CD14-positive monocyte (primary cell): ENCODE measurements at regions not wholly inside any gene's neighbourhood (a gene's known extent, or its start where the extent isn't known, plus 50 kb on each side); places are given as distances from the start of the nearest gene placed in this dataset.
"Not testable (repeated sequence)": the region's sequence is repeated elsewhere in the genome, so short reads cannot be mapped to it uniquely, and the experiment has no call there.

ENCODE experiments used
- DNase-seq, 3 donors: peaks; one replicate each; pipeline ENCODE4 v3.0.0-alpha.2; 2011 to 2022
- H2AFZ ChIP-seq: 2 replicates; pipeline ENCODE4 v1.6.0; 2012; ENCODE audit warnings: mild to moderate bottlenecking, low read depth, low read length, inconsistent platforms; ENCODE audit not compliant: insufficient read depth, poor library complexity, severe bottlenecking
- H3K27ac ChIP-seq, 2 donors: 1 replicate in 1 of 2; 2 replicates in 1 of 2; pipeline ENCODE4 v1.5.1; 2012 to 2013; ENCODE audit warnings: low read length in 2 of 2, control low read depth in 1 of 2, inconsistent platforms in 1 of 2, low read depth in 1 of 2, mild to moderate bottlenecking in 1 of 2
- H3K27me3 ChIP-seq, 2 donors: one replicate each; pipeline versions ENCODE4 v1.6.0 to v1.6.1; 2011 to 2013; ENCODE audit warnings: low read length in 2 of 2; ENCODE audit not compliant: control insufficient read depth in 2 of 2, insufficient read depth in 2 of 2
- H3K36me3 ChIP-seq, 2 donors: replicated peaks in 1 of 2; 1 replicate in 1 of 2; 2 replicates in 1 of 2; pipeline versions ENCODE4 v1.5.1 to v1.6.1; 2012 to 2013; ENCODE audit warnings: low read length in 2 of 2, control low read depth in 1 of 2, inconsistent platforms in 1 of 2, mild to moderate bottlenecking in 1 of 2; ENCODE audit not compliant: insufficient read depth in 2 of 2, control insufficient read depth in 1 of 2
- H3K4me1 ChIP-seq, 2 donors: 1 replicate in 1 of 2; 2 replicates in 1 of 2; pipeline versions ENCODE4 v1.5.1 to v1.6.1; 2012 to 2013; ENCODE audit warnings: low read length in 2 of 2, control low read depth in 1 of 2, inconsistent platforms in 1 of 2, mild to moderate bottlenecking in 1 of 2, moderate library complexity in 1 of 2; ENCODE audit not compliant: insufficient read depth in 2 of 2, control insufficient read depth in 1 of 2
- H3K4me2 ChIP-seq: replicated peaks from 2 replicates; pipeline ENCODE3; 2012; ENCODE audit warnings: low read length, moderate library complexity, mild to moderate bottlenecking; ENCODE audit not compliant: poor library complexity, severe bottlenecking; ENCODE audit errors: extremely low read depth
- H3K4me3 ChIP-seq, 3 experiments: fragments of 200-600 bp in 1 of 3; sonication (generic) in 1 of 3; replicated peaks in 1 of 3; 1 replicate in 2 of 3; 2 replicates in 1 of 3; pipeline ENCODE4 v1.5.1; 2011 to 2013; ENCODE audit warnings: low read length in 3 of 3, mild to moderate bottlenecking in 3 of 3, control low read depth in 2 of 3, low read depth in 2 of 3, inconsistent platforms in 1 of 3, moderate library complexity in 1 of 3
- H3K79me2 ChIP-seq: 2 replicates; pipeline ENCODE4 v1.6.0; 2012; ENCODE audit warnings: mild to moderate bottlenecking, control low read depth, inconsistent platforms, low read length, moderate library complexity; ENCODE audit not compliant: insufficient read depth
- H3K9ac ChIP-seq: 2 replicates; pipeline ENCODE4 v1.6.0; 2017; ENCODE audit warnings: low read length, mild to moderate bottlenecking; ENCODE audit not compliant: insufficient read depth, poor library complexity, severe bottlenecking
- H3K9me3 ChIP-seq, 2 donors: replicated peaks in 1 of 2; 1 replicate in 1 of 2; 2 replicates in 1 of 2; pipeline versions ENCODE4 v1.5.1 to v1.6.1; 2012 to 2013; ENCODE audit warnings: low read length in 2 of 2, control low read depth in 1 of 2; ENCODE audit not compliant: control insufficient read depth in 1 of 2, insufficient read depth in 1 of 2
- H4K20me1 ChIP-seq: 2 replicates; pipeline ENCODE4 v1.6.0; 2012; ENCODE audit warnings: mild to moderate bottlenecking, low read length, control low read depth, moderate library complexity; ENCODE audit not compliant: insufficient read depth
- H3K27ac Mint-ChIP-seq, 7 donors: one replicate each; pipeline ENCODE4 v1.8.0; 2020; ENCODE audit warnings: mild to moderate bottlenecking in 7 of 7, mixed read lengths in 7 of 7, moderate library complexity in 6 of 7, inconsistent platforms in 2 of 7
- H3K27me3 Mint-ChIP-seq, 3 donors: one replicate each; pipeline ENCODE4 v1.8.0; 2021 to 2022; ENCODE audit warnings: low read depth in 3 of 3, mild to moderate bottlenecking in 3 of 3, mixed read lengths in 3 of 3, moderate library complexity in 3 of 3, inconsistent platforms in 1 of 3
- H3K36me3 Mint-ChIP-seq, 2 donors: one replicate each; pipeline ENCODE4 v1.8.0; 2020; ENCODE audit warnings: mixed read lengths in 2 of 2, inconsistent platforms in 1 of 2, mild to moderate bottlenecking in 1 of 2
- H3K4me1 Mint-ChIP-seq: one replicate; pipeline ENCODE4 v1.8.0; 2020; ENCODE audit warnings: mild to moderate bottlenecking, mixed read lengths
- H3K4me3 Mint-ChIP-seq, 2 donors: one replicate each; pipeline ENCODE4 v1.8.0; 2020; ENCODE audit warnings: mild to moderate bottlenecking in 2 of 2, mixed read lengths in 2 of 2, moderate library complexity in 1 of 2
- H3K9me3 Mint-ChIP-seq, 7 donors: one replicate each; pipeline ENCODE4 v1.8.0; 2020 to 2022; ENCODE audit warnings: mixed read lengths in 7 of 7, mild to moderate bottlenecking in 6 of 7, moderate library complexity in 6 of 7, inconsistent platforms in 2 of 7
- CTCF ChIP-seq: fragments of 200-600 bp; IDR thresholded peaks from one replicate; pipeline ENCODE4 v1.8.0; 2022; ENCODE audit warnings: antibody characterized with exemption, mild to moderate bottlenecking
- WGBS: methylation state at CpG from one replicate; pipeline ENCODE4 v1.1.5; 2013; ENCODE audit warnings: missing lambda C conversion rate; ENCODE audit not compliant: insufficient coverage; 5-methylcytosine and 5-hydroxymethylcytosine counted together
- intact Hi-C, 2 donors: fragments of 100-400 bp; cut with micrococcal nuclease; formaldehyde crosslinking; loops; one replicate each; pipeline versions ENCODE4 v1.15.0 to v1.15.1; 2023

- Mint-ChIP-seq H3K27ac (no peak overlapping the region), H3K27me3 (peaks cover 0 to 2% (median 2%) of the 10 kb centered on the region in 3 donors), H3K36me3 (no peaks in the 10 kb centered on the region), H3K4me3 (no peak overlapping the region), H3K4me1 (no peaks in the 10 kb centered on the region), H3K9me3 (peaks cover 0 to 15% (median 8%) of the 10 kb centered on the region in 7 donors)
- no peak overlapping the region for H3K9ac ChIP-seq
- no peak for TF ChIP-seq CTCF
- H3K36me3 ChIP-seq: no peaks in the 10 kb centered on the region
- H3K27ac ChIP-seq: no peak overlapping the region
- no CpG with 5 or more reads among the region's 3 CpGs for WGBS
- no peak overlapping the region for H2AFZ ChIP-seq
- no peaks in the 10 kb centered on the region for H4K20me1 ChIP-seq
- no peak overlapping the region for H3K4me2 ChIP-seq
- intact Hi-C loops: no loop called here
- no peaks in the 10 kb centered on the region for H3K4me1 ChIP-seq
- H3K9me3 ChIP-seq: peaks cover 6 to 11% of the 10 kb centered on the region in 2 donors
- no peak for DNase-seq
- no peaks in the 10 kb centered on the region for H3K27me3 ChIP-seq
- no peak overlapping the region for H3K4me3 ChIP-seq
- H3K79me2 ChIP-seq: no peaks in the 10 kb centered on the region
Observed at GRCh38 chr3:159047361-159047760, 245.5 kb downstream of the MFSD1 start.

- H3K4me1 Mint-ChIP-seq, H3K4me3 Mint-ChIP-seq, H3K27ac Mint-ChIP-seq, H3K36me3 ChIP-seq, H3K4me2 ChIP-seq, H3K27me3 Mint-ChIP-seq, H3K27ac ChIP-seq, intact Hi-C loops, H3K36me3 Mint-ChIP-seq, H3K79me2 ChIP-seq, H3K4me1 ChIP-seq, DNase-seq, H2AFZ ChIP-seq, H3K9ac ChIP-seq, H3K27me3 ChIP-seq, H3K4me3 ChIP-seq, H4K20me1 ChIP-seq: not testable (repeated sequence)
- peaks cover 6 to 11% of the 10 kb centered on the region in 2 donors for H3K9me3 ChIP-seq
- no CpG with 5 or more reads among the region's 1 CpG for WGBS
- peaks cover 0 to 15% (median 8%) of the 10 kb centered on the region in 7 donors for H3K9me3 Mint-ChIP-seq
Observed at GRCh38 chr3:159052494-159052893, 250.6 kb downstream of the MFSD1 start.
